ENCODE measurements at regions not wholly inside any gene's neighbourhood (a gene's known extent, or its start where the extent isn't known, plus 50 kb on each side); places are given as distances from the start of the nearest gene placed in this dataset.

GRCh38 chr5:128649192-128649591, 111.1 kb upstream of the FBN2 start:
- Histone ChIP-seq H2BK15ac (ENCODE audit: low read depth, low read length) (0 out of 3 replicates have a peak overlapping the region, but pooled peaks have one; percentile 40), H3K27ac (ENCODE audit: insufficient read depth, low read length) (no peak overlapping the region), H3K36me3 (ENCODE audit: control insufficient read depth, insufficient read depth, low read length) (no peaks in the 10 kb centered on the region), H2BK120ac (ENCODE audit: low read depth, low read length) (no peak overlapping the region), H3K56ac (ENCODE audit: extremely low read depth, insufficient read depth, low read length) (no peak overlapping the region; the same call in 1 of the 2 replicates), H3K14ac (replicated peaks; ENCODE audit: low read depth, low read length) (no peak overlapping the region), H2AK9ac (replicated peaks; ENCODE audit: low read depth, low read length, poor library complexity) (no peak overlapping the region), H2AK5ac (ENCODE audit: low read depth, low read length) (no peak overlapping the region), H3K23ac (ENCODE audit: low read depth, low read length) (no peak overlapping the region), H3K4me3 (ENCODE audit: insufficient read depth, low read depth, low read length) (no peak overlapping the region), H3K79me1 (ENCODE audit: low read depth in 1 of 2, low read length in 2 of 2) (no peaks in the 10 kb centered on the region), H3K4me2 (ENCODE audit: low read depth, low read length) (no peak overlapping the region), H2BK5ac (ENCODE audit: low read depth, low read length, poor library complexity, severe bottlenecking) (peak overlapping the region; percentile 37), H3K18ac (ENCODE audit: low read depth, low read length) (no peak overlapping the region), H4K20me1 (ENCODE audit: insufficient read depth, low read length) (no peaks in the 10 kb centered on the region), H3K9ac (ENCODE audit: low read depth, low read length) (no peak overlapping the region), H3K9me3 (ENCODE audit: control insufficient read depth, insufficient read depth, low read length) (no peaks in the 10 kb centered on the region), H4K5ac (ENCODE audit: low read depth, low read length) (no peak overlapping the region), H2AFZ (replicated peaks; ENCODE audit: low read length, poor library complexity) (no peak overlapping the region), H3K4me1 (ENCODE audit: control insufficient read depth, insufficient read depth, low read length) (no peaks in the 10 kb centered on the region; the same call in 1 of the 2 replicates), H3K27me3 (ENCODE audit: control insufficient read depth, insufficient read depth, low read length) (no peaks in the 10 kb centered on the region), H4K91ac (ENCODE audit: insufficient read depth, low read depth, low read length) (no peak overlapping the region; the same call in 1 of the 2 replicates), H2BK20ac (ENCODE audit: low read depth, low read length) (no peak overlapping the region), H4K8ac (ENCODE audit: low read depth in 2 of 2, low read length in 2 of 2) (no peak overlapping the region; a peak in 1 of 4 replicates), H3K9me1 (ENCODE audit: insufficient read depth, low read length) (no peaks in the 10 kb centered on the region), H3K4ac (ENCODE audit: low read depth, low read length) (no peak overlapping the region)
- dilution Hi-C loops (cut with HindIII; ENCODE audit: low sequenced_read_pairs, unreplicated experiment) (no loop called here), intact Hi-C loops (cut with micrococcal nuclease) (loop anchor here (10.0 kb wide), 1 partner anchor 114 kb away; the partner anchor contains the start of gene FBN2), in situ Hi-C loops (cut with MboI; ENCODE audit: low sequenced_read_pairs) (no loop called here)
- ATAC-seq (ENCODE audit: low read depth), result no peak; the same call in 1 of the 2 replicates
- peak; percentile 74 for DNase-seq
- ChIA-PET CTCF (no interaction called here), POLR2A (ENCODE audit: unreplicated experiment) (no interaction called here)
- TF ChIP-seq CEBPB (IDR thresholded peaks at IDR 0.05; ENCODE audit: low read depth, low read length), result peak; percentile 52; the same call in 1 of the 2 replicates
- no peak for TF ChIP-seq RAD21 (IDR thresholded peaks at IDR 0.05; ENCODE audit: low read length)
- TF ChIP-seq BHLHE40 (IDR thresholded peaks at IDR 0.05; ENCODE audit: low read depth, low read length), result no peak
- TF ChIP-seq CTCF (conservative IDR thresholded peaks at IDR 0.05; ENCODE audit: low read depth, low read length), result no peak
- TF ChIP-seq MAZ (IDR thresholded peaks at IDR 0.05; ENCODE audit: borderline replicate concordance, low read depth, low read length), result no peak
- BruUV-seq (replicated peaks), result no TSS peak
